ENCODE measurements at regions not wholly inside any gene's neighbourhood (a gene's known extent, or its start where the extent isn't known, plus 50 kb on each side); places are given as distances from the start of the nearest gene placed in this dataset.

- Histone ChIP-seq H3K36me3 (no peaks in the 10 kb centered on the region), H3K4me3 (no peak overlapping the region), H3K27me3 (peaks cover 0 to 9% of the 10 kb centered on the region in 2 donors), H3K9me3 (peaks cover 0 to 11% (median 0%) of the 10 kb centered on the region in 4 donors), H3K4me1 (no peaks in the 10 kb centered on the region), H3K27ac (no peak overlapping the region)
- WGBS, 2 donors, result 52 to 62% methylated on average over 7 of the region's 7 CpGs
- DNase-seq (ENCODE audit: low spot score in 2 of 2), result no peak
- TF ChIP-seq EP300 (IDR thresholded peaks at IDR 0.05) (no peak), CTCF (IDR thresholded peaks at IDR 0.05) (no peak), POLR2A (IDR thresholded peaks at IDR 0.05) (no peak)
Measured at GRCh38 chr1:29515170-29515955, 279.0 kb downstream of the PTPRU start.

- Histone ChIP-seq H3K27ac (no peak overlapping the region), H3K4me3 (no peak overlapping the region), H3K4me1 (no peaks in the 10 kb centered on the region), H3K9me3 (peaks cover 0 to 11% (median 0%) of the 10 kb centered on the region in 4 donors), H3K27me3 (peaks cover 0 to 6% of the 10 kb centered on the region in 2 donors), H3K36me3 (no peaks in the 10 kb centered on the region)
- DNase-seq (ENCODE audit: low spot score in 2 of 2), result no peak
- WGBS, 2 donors, result 79 to 83% methylated on average over 18 of the region's 18 CpGs
- TF ChIP-seq EP300 (IDR thresholded peaks at IDR 0.05), result no peak
- no peak for TF ChIP-seq CTCF (IDR thresholded peaks at IDR 0.05)
- no peak for TF ChIP-seq POLR2A (IDR thresholded peaks at IDR 0.05)
Measured at GRCh38 chr1:29514361-29515169, 278.2 kb downstream of the PTPRU start.

GRCh38 chr1:29513357-29513756 lies 277.0 kb downstream of the PTPRU start:
- H3K4me1 ChIP-seq, result no peaks in the 10 kb centered on the region
- H3K4me3 ChIP-seq, result no peak overlapping the region
- H3K9me3 ChIP-seq, result peaks cover 0 to 11% (median 0%) of the 10 kb centered on the region in 4 donors
- no peak for DNase-seq (ENCODE audit: low spot score in 2 of 2)
- H3K36me3 ChIP-seq, result no peaks in the 10 kb centered on the region
- TF ChIP-seq EP300 (IDR thresholded peaks at IDR 0.05) (no peak), POLR2A (IDR thresholded peaks at IDR 0.05) (no peak), CTCF (IDR thresholded peaks at IDR 0.05) (no peak)
- H3K27ac ChIP-seq, result no peak overlapping the region
- H3K27me3 ChIP-seq, result no peaks in the 10 kb centered on the region
- 52 to 63% methylated on average over 5 of the region's 5 CpGs for WGBS, 2 donors

- H3K4me3 ChIP-seq, result no peak overlapping the region
- no peaks in the 10 kb centered on the region for H3K27me3 ChIP-seq
- no peaks in the 10 kb centered on the region for H3K36me3 ChIP-seq
- TF ChIP-seq CTCF (IDR thresholded peaks at IDR 0.05) (no peak), POLR2A (IDR thresholded peaks at IDR 0.05) (no peak), EP300 (IDR thresholded peaks at IDR 0.05) (no peak)
- H3K27ac ChIP-seq, result no peak overlapping the region
- WGBS, 2 donors, result 69% methylated on average over 6 of the region's 6 CpGs
- H3K9me3 ChIP-seq, result peaks cover 0 to 11% (median 0%) of the 10 kb centered on the region in 4 donors
- no peak for DNase-seq (ENCODE audit: low spot score in 2 of 2)
- no peaks in the 10 kb centered on the region for H3K4me1 ChIP-seq
Measured at GRCh38 chr1:29511436-29511835, 275.1 kb downstream of the PTPRU start.
